HepG2 (cell line): ENCODE measurements at regions not wholly inside any gene's neighbourhood (a gene's known extent, or its start where the extent isn't known, plus 50 kb on each side); places are given as distances from the start of the nearest gene placed in this dataset.

Experiments
- ATAC-seq: fragments of 200-7000 bp; cut with Tn5 transposase; 3 replicates; pipeline ENCODE4 v1.9.1; 2020; ENCODE audit warnings: mild to moderate bottlenecking, moderate library complexity
- BruUV-seq: library from RNA; stranded (reverse); fragments of 400-500 nt; replicated peaks from 2 replicates; lab custom pipeline; 2021; lab: Mats Ljungman, UMichigan
- CTCF ChIA-PET: fragments of 300-600 bp; formaldehyde crosslinking; extraction: SDS; loops from one replicate; lab custom pipeline; 2021; ENCODE audit warnings: low total read pairs, inconsistent platforms, low intra/inter-chr PET ratio; lab: Yijun Ruan, JAX
- POLR2A ChIA-PET: fragments of 350-600 bp; sonication (Branson Sonifier 250); formaldehyde crosslinking; loops from one replicate; lab custom pipeline; 2020; ENCODE audit warnings: antibody characterized with exemption, inconsistent platforms; lab: Yijun Ruan, JAX
- DNase-seq: peaks from one replicate; pipeline ENCODE4 v3.0.0-alpha.2; 2015; ENCODE audit warnings: low spot score
- FAIRE-seq: peaks from 3 replicates; lab custom pipeline; 2011; peaks lifted over from hg19 to GRCh38; lab: Jason Lieb, UNC
- H2AFZ ChIP-seq: one replicate; pipeline ENCODE4 v1.6.1; 2011; ENCODE audit warnings: low read length, inconsistent platforms
- H3K27ac ChIP-seq: fragments of 300-600 bp; 3 replicates; pipeline ENCODE4 v1.8.0; 2011; ENCODE audit warnings: mixed run types, mild to moderate bottlenecking, mixed read lengths, low read length, inconsistent platforms; ENCODE audit not compliant: insufficient read depth; ENCODE audit errors: extremely low read length
- H3K27me3 ChIP-seq, 2 experiments: fragments of 200-600 bp in 1 of 2; 2 replicates in 1 of 2; 3 replicates in 1 of 2; pipeline versions ENCODE4 v1.6.0 to v1.8.0; 2011; ENCODE audit warnings: low read length in 2 of 2, mild to moderate bottlenecking in 2 of 2, moderate library complexity in 2 of 2, inconsistent platforms in 1 of 2; ENCODE audit not compliant: insufficient read depth in 2 of 2, control insufficient read depth in 1 of 2
- H3K36me3 ChIP-seq, 2 experiments: fragments of 200-600 bp in 1 of 2; replicated peaks in 1 of 2; 2 replicates in 1 of 2; 3 replicates in 1 of 2; pipeline versions ENCODE4 v1.5.1 to v1.8.0; 2011; ENCODE audit warnings: low read length in 2 of 2, inconsistent platforms in 1 of 2; ENCODE audit not compliant: insufficient read depth in 2 of 2, control insufficient read depth in 1 of 2
- H3K4me1 ChIP-seq: 2 replicates; pipeline ENCODE4 v1.5.1; 2012; ENCODE audit warnings: low read length, inconsistent platforms; ENCODE audit not compliant: insufficient read depth
- H3K4me2 ChIP-seq: 2 replicates; pipeline ENCODE4 v1.6.0; 2011; ENCODE audit warnings: low read depth, low read length, inconsistent platforms
- H3K4me3 ChIP-seq, 3 experiments: fragments of 200-600 bp in 1 of 3; sonication (generic), shearing (Covaris generic) in 1 of 3; replicated peaks in 1 of 3; 2 replicates each; pipeline ENCODE4 v1.5.1; 2011 to 2016; ENCODE audit warnings: low read length in 3 of 3, inconsistent platforms in 2 of 3, low read depth in 2 of 3, mild to moderate bottlenecking in 2 of 3, control low read depth in 1 of 3, mixed read lengths in 1 of 3; ENCODE audit not compliant: insufficient read depth in 1 of 3
- H3K79me2 ChIP-seq: one replicate; pipeline ENCODE4 v1.6.1; 2011; ENCODE audit warnings: low read length, inconsistent platforms; ENCODE audit not compliant: insufficient read depth
- H3K9ac ChIP-seq: 2 replicates; pipeline ENCODE4 v1.6.0; 2011; ENCODE audit warnings: mild to moderate bottlenecking, low read depth, low read length, inconsistent platforms; ENCODE audit not compliant: insufficient read depth
- H3K9me3 ChIP-seq: 2 replicates; pipeline ENCODE4 v1.5.1; 2012; ENCODE audit warnings: mild to moderate bottlenecking, low read length
- H4K20me1 ChIP-seq: 2 replicates; pipeline ENCODE4 v1.6.0; 2011; ENCODE audit warnings: inconsistent platforms, mild to moderate bottlenecking, low read length, moderate library complexity; ENCODE audit not compliant: insufficient read depth
- MZF1 ChIP-seq: sonication (generic); formaldehyde crosslinking; IDR thresholded peaks from 2 replicates; pipeline ENCODE4 v1.8.1; 2023; ENCODE audit warnings: mild to moderate bottlenecking, missing genetic modification reagents, borderline replicate concordance
- PHF8 ChIP-seq: sonication (generic); formaldehyde crosslinking; IDR thresholded peaks from 2 replicates; pipeline ENCODE4 v1.5.0; 2020; ENCODE audit warnings: missing genetic modification reagents
- PITX1 ChIP-seq: sonication (generic); formaldehyde crosslinking; IDR thresholded peaks from 2 replicates; pipeline ENCODE4 v1.5.1; 2020; ENCODE audit warnings: mild to moderate bottlenecking, missing genetic modification reagents
- REL ChIP-seq: sonication (generic); formaldehyde crosslinking; conservative IDR thresholded peaks from 2 replicates; pipeline ENCODE4 v1.8.0; 2022; ENCODE audit warnings: mild to moderate bottlenecking, missing genetic modification reagents, moderate library complexity
- SATB2 ChIP-seq: sonication (generic); formaldehyde crosslinking; IDR thresholded peaks from 2 replicates; pipeline ENCODE4 v1.5.0; 2020; ENCODE audit warnings: missing genetic modification reagents
- SNRNP70 ChIP-seq: fragments of 200-400 bp; formaldehyde crosslinking; IDR thresholded peaks from 2 replicates; pipeline ENCODE4 v1.6.1; 2017; ENCODE audit warnings: mild to moderate bottlenecking, low read depth, low read length, moderate library complexity
- THAP7 ChIP-seq: sonication (generic); formaldehyde crosslinking; IDR thresholded peaks from 2 replicates; pipeline ENCODE4 v1.8.1; 2023; ENCODE audit warnings: mild to moderate bottlenecking, missing genetic modification reagents
- ZBTB14 ChIP-seq: sonication (generic); formaldehyde crosslinking; IDR thresholded peaks from 2 replicates; pipeline ENCODE4 v1.4.0; 2020; ENCODE audit warnings: missing genetic modification reagents
- ZC3H13 ChIP-seq: sonication (generic); formaldehyde crosslinking; IDR thresholded peaks from 2 replicates; pipeline ENCODE4 v1.8.1; 2023; ENCODE audit warnings: mild to moderate bottlenecking, missing genetic modification reagents, moderate library complexity
- ZHX1 ChIP-seq: sonication (generic); formaldehyde crosslinking; IDR thresholded peaks from 2 replicates; pipeline ENCODE4 v1.8.1; 2022; ENCODE audit warnings: low read depth, mild to moderate bottlenecking, missing genetic modification reagents
- ZNF101 ChIP-seq: sonication (generic); formaldehyde crosslinking; IDR thresholded peaks from 2 replicates; pipeline ENCODE4 v1.4.0; 2020; ENCODE audit warnings: mild to moderate bottlenecking, low read depth, missing genetic modification reagents, borderline replicate concordance
- ZNF382 ChIP-seq: sonication (generic); formaldehyde crosslinking; IDR thresholded peaks from 2 replicates; pipeline ENCODE4 v1.5.0; 2020; ENCODE audit warnings: missing genetic modification reagents, mild to moderate bottlenecking, borderline replicate concordance
- ZNF589 ChIP-seq: sonication (generic); formaldehyde crosslinking; conservative IDR thresholded peaks from 2 replicates; pipeline ENCODE4 v1.8.0; 2022; ENCODE audit warnings: mild to moderate bottlenecking, moderate library complexity, missing genetic modification reagents
- WGBS: methylation state at CpG from one replicate; pipeline ENCODE4 v1.1.6; 2017; ENCODE audit warnings: low lambda C conversion rate; 5-methylcytosine and 5-hydroxymethylcytosine counted together
- in situ Hi-C: cut with HindIII; loops from 2 replicates; pipeline ENCODE4 v1.10.0; 2017; ENCODE audit warnings: low pct_unique_long_range_greater_than_20kb; ENCODE audit not compliant: extremely low pct_ligation_motif_present
- intact Hi-C: fragments of 100-400 bp; cut with micrococcal nuclease; formaldehyde crosslinking; loops from one replicate; pipeline ENCODE4 v1.10.0; 2022; ENCODE audit not compliant: unreplicated experiment

- ATAC-seq = no peak
- WGBS = 11% methylated on average over 1 of the region's 1 CpG
- Histone ChIP-seq H3K9me3 (no peaks in the 10 kb centered on the region), H3K27ac (no peak overlapping the region), H3K4me3 (no peak overlapping the region), H3K4me2 (no peak overlapping the region), H2AFZ (no peak overlapping the region), H3K36me3 (no peaks in the 10 kb centered on the region), H4K20me1 (no peaks in the 10 kb centered on the region), H3K9ac (no peak overlapping the region), H3K4me1 (no peaks in the 10 kb centered on the region), H3K79me2 (no peaks in the 10 kb centered on the region), H3K27me3 (peaks cover 5 to 28% of the 10 kb centered on the region in 2 experiments)
- DNase-seq = no peak
- intact Hi-C loops = no loop called here
- TF ChIP-seq SATB2 (CRISPR knock-in tag) (no peak), ZC3H13 (CRISPR knock-in tag) (no peak), PITX1 (CRISPR knock-in tag) (no peak), ZNF589 (CRISPR knock-in tag) (no peak), ZHX1 (CRISPR knock-in tag) (no peak), ZNF382 (no peak), THAP7 (CRISPR knock-in tag) (no peak), SNRNP70 (no peak), MZF1 (CRISPR knock-in tag) (no peak), ZBTB14 (CRISPR knock-in tag) (no peak), REL (no peak), PHF8 (no peak), ZNF101 (no peak)
- BruUV-seq = no TSS peak
- FAIRE-seq = no peak
- ChIA-PET CTCF (no interaction called here), POLR2A (no interaction called here)
- in situ Hi-C loops = no loop called here
These were observed 191.7 kb upstream of the KLF6 start for GRCh38 chr10:3976718-3977117.
